SW 1271 (cell line): ENCODE measurements at regions not wholly inside any gene's neighbourhood (a gene's known extent, or its start where the extent isn't known, plus 50 kb on each side); places are given as distances from the start of the nearest gene placed in this dataset.

Source experiments
- DNase-seq, 2 experiments: peaks; one replicate each; lab custom pipeline; 2025; lab: John Stamatoyannopoulos, UW

DNA sequence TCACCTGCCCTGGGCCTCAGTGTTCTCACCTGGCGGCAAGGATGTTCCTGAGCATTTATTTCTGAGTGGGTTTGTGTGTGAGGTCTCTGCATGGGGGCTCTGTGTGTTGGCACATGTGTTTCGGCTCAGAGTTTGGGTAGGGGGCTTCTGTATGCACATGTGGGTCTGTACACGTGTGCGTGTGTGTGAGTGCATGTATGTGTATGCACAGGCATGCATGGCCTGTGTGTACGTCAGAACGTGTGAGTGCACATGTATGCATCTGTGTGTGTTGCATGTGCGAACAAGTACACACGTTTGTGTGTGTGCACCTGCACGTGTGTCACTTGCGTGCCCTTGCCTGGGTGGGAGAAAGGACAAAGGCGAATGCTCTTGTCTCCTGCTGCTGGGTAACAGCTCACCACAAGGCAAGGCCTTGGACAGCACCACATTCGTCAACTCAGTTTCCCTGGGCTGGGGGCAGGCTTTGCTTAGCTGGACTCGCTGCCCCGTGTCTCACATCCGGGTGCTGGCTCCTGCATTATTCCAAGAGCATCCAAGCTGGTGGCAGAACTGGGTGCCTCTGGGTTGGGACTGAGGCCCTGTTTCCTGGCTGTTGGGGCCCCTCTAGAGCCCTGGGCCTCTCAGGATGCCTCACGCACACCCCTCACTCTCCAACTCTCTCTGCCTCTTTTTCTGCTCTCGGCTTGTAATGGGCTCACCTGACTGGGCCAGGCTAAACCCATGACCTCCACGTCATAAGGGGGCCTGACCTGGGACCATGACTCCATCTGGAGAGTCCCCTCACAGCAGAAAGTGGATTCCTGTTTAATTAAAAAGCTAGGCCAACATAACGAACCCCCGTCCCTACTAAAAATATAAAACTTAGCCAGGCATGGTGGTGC is 153.6 kb upstream of the C14orf180 start:
- no peak for DNase-seq

- DNase-seq = no peak
Measured at GRCh38 chr14:104427131-104427851, 152.3 kb upstream of the C14orf180 start.

- DNase-seq = no peak
Measured at GRCh38 chr14:104428333-104428851, 151.2 kb upstream of the C14orf180 start.

DNA sequence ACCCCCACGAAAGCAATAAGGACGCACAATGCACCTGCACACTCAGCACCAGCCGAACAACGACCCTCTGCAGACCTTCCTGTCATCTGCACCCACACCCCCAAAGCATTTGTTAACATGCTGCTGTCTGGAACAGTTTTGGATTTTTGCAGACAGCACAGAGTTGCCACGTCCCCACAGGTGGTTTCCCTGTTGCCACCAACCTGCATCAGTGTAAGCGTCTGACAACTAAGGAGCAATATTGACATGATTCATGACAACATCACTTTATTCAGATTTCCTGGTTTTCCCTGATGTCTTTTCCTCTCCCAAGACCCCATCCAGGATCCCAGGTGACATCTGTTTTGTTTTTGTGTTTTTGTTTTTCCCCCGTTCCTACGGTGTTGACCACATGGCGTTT is 150.7 kb upstream of the C14orf180 start:
- DNase-seq = no peak

GRCh38 chr14:104429291-104429861 is 150.2 kb upstream of the C14orf180 start:
- DNase-seq = no peak

- DNase-seq = no peak
Measured at GRCh38 chr14:104431351-104431928, 148.1 kb upstream of the C14orf180 start.

GRCh38 chr14:104431929-104432541 is 147.5 kb upstream of the C14orf180 start:
- no peak for DNase-seq

GRCh38 chr14:104432611-104433231 is 146.8 kb upstream of the C14orf180 start:
- no peak for DNase-seq

GRCh38 chr14:104433401-104434213 is 146.0 kb upstream of the C14orf180 start:
- no peak for DNase-seq

DNA sequence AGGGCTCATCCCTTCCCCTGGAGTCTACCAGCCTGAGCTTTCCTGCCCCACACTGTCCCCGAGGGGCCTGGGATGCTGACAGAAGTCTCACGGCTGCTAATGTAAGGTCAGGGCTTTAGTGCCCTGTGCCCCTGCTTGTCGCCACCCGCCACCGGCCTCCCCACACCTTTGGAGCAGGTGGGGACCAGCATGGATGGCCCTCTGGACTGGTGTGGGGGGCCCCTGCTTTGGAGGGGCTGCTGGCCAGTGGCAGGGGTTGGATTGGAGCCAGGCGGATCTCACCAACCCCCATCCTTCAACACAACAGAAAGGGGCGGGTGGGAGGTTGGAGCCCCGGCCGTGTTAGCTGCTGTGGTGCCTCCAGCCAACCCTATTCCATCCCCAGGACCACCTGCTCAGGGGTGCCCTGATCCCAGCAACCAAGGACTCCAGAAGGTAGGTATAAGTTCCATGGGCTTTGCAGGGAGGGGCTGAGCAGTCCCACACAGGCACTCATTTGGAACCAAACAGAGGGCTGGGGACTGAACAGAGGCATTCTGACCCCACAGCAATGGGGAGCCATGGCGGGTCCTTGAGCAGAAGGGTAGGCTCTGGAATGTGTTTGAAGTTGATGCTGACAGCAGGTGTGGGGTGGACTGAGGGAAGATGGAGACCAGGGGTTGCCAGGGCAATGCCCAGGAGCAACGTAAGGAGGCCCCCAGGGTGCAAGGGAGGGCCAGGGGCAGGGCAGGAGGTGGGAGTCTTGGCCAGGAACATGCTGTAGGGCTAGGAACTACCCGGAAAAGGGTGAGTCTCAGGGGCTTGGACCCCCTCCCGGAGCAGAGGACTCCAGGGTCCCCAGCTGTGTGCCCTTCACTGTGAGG is 145.1 kb upstream of the C14orf180 start:
- no peak for DNase-seq

DNA sequence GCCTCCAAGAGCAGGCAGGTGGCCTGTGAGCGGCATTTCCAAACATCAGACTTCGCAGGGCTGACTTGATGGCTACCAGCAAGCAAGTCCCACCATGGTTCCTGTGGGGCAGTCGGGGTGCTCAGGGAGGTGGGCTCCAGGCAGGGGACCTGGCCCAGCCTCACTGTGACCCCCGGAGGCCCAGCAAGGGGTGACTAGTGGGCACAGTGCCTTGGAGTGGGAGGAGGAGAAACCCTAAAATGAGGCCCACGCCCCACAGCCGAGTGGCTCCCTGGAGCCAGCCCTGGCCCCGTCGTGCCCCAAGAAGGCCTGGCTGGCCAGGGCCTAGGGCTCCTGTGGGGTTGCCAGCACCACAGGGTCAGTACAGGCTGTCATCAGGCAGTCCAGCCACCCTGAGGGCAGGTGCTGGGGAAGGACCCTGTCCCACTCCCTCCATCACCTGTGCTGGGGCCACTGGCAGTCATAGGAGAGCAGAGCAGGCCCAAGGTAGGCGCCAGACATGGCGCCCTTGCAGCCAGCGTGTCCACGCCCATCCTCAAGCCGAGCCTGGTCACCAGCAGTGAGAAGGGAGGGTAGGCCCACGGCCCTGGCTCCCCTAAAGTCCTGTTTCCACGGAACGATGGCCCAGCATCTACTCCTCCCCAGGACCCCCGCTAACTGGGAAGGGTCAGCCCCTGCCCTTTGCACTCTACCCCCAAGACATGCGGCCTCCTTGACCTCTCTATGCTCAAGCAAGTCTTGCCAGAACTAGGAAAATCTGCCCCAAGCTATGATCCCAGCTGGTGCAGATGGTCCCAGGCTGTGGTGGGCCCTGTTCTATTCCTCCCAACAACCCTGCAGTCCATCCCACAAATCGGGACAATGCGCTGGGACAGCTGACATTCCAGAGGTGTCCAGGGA is 144.2 kb upstream of the C14orf180 start:
- DNase-seq = no peak

DNA sequence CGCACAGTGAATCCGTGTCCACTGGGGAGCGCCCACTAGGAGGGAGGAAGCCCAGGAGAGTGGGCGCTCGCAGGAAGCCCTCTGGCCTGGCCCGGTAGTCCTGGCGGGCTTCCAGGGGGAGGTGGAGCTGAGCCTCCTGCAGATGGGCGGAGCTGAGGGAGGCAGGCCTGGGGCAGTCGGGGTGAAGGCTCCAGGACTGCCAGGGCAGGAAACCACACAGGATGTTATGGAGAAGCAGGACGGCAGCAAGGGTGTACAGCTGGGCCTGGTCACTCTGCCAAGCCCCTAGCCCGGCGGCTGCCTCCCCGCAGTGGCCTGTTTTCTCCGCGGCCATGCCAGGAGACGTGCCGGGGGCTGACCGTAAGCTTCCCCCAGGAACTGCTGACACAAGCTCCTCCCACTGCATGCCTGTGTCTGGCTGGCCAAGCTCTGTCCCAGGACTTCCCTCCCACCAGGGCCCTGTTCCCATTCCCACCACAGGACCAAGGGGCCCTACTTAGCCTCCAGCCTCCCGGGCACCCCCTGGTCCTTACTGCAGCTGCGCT is 143.4 kb upstream of the C14orf180 start:
- DNase-seq = no peak

DNA sequence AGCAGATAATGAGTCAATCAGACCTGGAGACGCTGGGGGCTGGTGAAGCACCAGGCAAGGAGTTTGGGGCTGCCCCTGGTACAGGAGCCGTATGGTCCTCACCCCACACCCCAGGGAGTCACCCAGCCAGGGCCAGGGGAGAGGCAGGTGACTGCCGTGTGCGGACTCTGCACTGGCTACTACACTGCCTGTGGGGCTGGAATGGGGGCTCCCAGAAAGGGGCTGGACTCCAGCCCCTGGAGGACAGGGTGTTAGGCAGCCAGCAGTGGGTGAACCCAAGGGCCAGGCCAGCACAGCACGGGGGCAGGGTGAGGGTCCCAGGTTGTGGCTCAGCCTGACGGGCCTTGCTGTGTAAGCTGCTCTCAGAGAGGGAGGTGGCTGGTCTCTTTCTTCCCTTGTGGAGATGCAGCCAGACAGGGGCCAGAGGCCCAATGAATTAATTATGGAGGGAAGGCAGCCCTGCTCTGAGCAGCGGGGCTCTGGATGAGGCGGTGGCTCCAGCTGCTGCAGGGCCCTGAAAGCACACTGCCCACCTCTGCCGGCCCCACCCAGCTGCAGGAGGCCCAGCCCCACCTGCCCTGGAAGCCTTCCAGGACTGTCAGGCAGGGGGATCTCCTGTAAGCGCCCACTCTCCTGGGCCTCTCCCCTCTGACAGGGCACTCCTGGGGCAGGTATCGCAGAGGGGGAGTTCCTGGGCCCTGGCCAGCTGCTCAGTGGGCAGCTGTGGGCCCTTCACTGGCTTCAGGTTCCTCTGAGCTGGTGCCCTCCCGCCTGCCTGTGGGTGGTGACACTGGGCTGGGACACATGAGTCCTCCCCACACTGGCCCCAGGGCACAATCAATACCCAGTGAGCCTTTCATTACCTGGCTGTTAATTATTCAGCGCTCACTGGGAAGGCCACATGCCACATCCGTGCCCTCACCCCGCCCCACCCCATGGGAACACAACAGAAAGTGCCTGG is 142.5 kb upstream of the C14orf180 start:
- DNase-seq = no peak

GRCh38 chr14:104437703-104438102 is 141.9 kb upstream of the C14orf180 start:
- DNase-seq = no peak

GRCh38 chr14:104438166-104438887 is 141.2 kb upstream of the C14orf180 start:
- DNase-seq = no peak

DNA sequence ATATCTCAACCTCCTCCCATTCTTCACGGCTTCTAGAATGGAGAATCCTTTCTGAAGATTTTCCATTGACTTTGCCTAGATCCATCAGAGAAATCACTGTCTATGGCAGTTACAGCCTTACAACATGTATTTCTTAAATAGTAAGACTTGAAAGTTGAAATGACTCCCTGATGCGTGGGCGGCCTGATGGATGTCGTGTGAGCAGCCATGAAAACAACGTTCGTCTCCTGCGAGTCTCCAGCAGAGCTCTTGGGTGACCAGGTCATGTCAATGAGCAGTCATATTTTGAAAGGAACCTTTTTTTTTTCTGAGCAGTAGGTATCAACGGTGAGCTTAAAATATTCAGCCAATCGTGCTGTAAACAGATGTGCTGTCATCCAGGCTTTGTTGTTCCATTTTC is 139.9 kb upstream of the C14orf180 start:
- no peak for DNase-seq
